Astrocyte of the hippocampus (primary cell): ENCODE measurements at regions not wholly inside any gene's neighbourhood (a gene's known extent, or its start where the extent isn't known, plus 50 kb on each side); places are given as distances from the start of the nearest gene placed in this dataset.

ENCODE experiments used
- DNase-seq: peaks from one replicate; pipeline ENCODE4 v3.0.0; 2011; ENCODE audit warnings: low read depth, low spot score

DNA sequence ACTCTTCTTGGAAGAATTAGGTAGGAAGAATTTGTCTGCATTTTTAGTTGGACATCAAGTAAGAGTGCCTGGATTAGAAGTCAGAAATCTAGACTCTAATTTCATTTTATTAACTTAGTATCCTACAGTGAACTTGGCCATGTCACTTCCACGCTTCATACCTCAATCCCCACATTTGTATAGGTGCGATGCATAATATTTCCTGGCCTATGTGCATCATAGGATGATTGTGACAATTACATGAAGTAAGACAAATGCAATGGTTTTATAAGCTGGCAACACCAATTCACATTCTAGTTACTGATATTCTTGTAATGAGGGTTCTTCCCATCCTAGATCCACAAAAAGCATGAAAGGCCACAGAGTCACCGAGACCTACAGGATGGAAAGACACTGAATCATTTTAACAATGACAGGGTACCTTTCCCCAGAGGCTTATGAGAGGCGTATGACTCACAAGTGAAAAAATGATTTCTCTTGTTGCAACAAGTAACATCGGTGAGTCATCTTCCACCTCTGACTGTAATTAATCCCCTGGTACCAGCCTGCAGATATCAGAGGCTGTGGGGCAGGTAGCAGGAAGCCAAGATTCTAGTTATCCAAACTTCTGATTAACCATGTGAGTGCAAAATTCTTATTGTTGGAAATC is 56.0 kb upstream of the OR5AK2 start:
- peak; percentile 60 for DNase-seq

DNA sequence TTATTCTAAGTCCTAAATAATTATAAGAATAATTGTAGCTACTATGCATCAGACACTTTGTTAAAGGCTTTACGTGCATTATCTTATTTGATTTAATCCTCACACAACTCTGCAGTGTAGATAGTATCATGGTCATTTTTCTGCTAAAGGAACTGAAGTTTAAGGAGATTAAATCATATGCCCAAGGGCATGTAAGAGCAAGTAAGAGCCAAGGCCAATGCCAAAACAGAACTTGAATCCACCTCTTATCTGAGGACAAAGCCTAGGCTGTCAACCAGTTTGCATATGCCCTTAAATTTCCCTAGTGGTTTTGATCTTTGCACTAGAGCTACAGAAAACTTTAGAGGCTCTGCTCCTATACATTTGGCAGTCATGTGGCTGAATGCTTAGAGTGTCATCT is 65.6 kb upstream of the OR5AK2 start:
- DNase-seq, result no peak

DNA sequence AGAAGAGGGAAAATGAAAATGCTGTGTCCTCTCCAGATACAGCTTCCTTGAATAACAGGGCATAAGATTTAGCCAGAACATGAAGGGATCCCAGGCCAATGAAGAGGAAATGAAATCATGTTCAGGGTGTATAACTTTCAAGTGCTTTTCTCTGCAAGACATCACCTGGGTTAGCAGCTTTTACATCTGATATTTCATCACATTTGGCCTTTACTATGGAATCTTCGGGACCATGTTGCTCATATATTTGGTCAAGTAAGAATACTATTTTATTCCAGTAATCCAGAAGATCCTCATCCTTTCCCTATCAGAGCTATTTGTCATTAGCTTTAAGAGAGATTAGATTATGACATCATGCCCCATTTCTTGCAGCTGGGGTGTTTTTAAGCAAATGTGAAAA is 66.3 kb upstream of the OR5AK2 start:
- DNase-seq, result no peak

DNA sequence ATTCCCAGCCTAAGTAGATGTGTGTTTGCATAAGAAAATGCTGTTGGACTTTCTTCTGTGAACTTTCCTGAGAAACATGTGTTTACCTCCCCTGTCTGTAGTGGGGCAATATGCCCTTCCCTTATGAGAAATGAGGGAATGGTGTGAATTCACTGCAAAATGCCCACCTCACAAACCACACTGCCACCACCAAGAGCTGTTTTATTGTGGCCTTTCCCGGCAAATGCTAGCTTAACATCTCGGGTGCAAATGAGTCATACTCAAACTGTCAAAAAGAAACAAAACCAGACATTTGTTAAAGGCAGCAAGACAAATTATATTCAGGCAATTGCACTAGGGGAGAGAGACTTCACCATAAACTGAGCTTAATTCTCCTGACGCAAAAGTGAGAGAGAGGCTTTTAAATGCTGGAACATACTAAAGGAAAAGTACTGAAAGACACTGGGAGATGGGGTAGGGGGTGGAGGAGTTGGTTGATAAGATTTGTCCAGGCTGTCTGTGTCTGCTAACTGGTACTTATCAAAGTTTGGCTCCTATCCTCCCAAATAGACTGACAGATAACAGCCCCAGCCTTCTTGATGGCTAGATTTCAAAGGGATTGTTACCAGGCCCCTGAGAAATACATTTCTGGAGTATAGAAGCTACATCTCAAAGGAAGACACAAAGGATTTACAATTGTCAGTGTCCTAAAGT is 70.9 kb upstream of the OR5AK2 start:
- DNase-seq, result peak; percentile 71

DNA sequence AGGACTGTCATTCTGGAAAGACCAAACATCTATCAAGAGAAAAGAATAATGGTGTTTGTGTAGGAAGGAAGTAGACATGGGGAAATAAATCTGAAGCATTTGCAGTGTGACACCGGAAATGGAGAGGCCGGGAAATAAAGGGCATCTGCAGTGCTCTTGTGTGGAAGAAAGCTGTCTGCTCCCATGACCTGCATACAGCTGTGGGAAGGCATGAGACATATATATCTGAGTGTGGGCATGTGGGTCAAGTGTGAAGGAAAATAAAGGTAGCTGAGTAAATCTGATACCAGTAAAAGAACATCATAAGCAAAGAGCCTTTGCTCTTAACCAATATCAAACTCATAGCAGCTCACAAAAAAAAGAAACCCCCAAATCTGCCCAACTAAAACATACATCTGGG is 72.1 kb upstream of the OR5AK2 start:
- DNase-seq, result no peak

DNA sequence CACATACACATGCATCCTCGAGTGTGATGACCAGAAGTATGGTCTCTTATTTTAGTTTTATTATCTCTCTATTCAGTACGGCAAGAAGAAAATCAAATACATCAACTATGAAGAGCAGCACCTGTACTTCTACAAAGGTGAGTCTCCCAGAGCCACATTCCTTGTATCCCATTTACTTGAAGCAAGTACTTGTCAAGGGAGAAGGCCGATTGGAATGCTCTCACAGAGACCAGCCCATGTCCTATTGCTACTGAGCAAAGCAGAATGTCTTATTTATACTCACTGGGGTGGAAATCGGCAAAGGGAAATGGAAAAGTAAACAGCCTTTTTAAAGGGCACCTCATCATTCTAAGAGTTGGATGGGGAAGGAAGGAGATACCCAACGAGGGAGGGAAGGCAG is 72.6 kb upstream of the OR5AK2 start:
- no peak for DNase-seq

DNA sequence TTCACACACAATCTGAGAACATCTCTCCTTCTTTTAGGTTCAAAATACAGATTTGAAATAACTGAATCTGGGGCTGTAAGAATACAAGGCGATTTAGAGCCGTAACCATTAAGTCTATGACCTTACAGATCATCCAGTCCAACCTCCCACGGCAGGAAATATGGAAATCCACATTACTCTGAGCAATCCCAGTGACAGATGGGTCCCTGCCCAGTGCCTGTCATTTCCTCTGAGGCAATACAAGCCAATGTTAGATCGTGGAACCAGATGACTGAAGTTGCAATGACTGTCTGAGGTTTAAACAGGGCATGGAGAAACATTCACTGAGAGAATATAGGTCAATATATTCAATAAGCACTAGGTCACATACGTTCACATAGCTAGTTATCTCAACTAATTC is 77.4 kb upstream of the OR5AK2 start:
- DNase-seq, result no peak

DNA sequence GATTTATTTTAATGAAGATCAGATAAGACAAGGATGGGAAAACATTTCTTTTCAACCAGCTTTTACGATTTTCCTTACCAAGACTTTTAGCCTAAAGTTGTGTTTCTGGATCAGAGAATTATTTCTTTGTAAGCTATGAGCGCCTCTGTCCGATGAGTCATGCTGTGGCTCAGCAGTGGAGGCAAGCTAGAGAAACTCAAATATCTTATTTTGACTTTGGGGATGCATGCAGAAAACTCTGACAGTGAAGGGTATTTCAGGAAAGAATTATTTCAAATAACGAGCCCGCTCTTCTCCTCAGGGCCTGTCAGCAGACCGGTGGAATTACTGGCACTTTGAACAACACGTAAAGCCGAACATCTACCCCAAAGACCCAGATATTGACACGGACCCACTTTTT is 77.9 kb upstream of the OR5AK2 start:
- DNase-seq, result peak; percentile 38

DNA sequence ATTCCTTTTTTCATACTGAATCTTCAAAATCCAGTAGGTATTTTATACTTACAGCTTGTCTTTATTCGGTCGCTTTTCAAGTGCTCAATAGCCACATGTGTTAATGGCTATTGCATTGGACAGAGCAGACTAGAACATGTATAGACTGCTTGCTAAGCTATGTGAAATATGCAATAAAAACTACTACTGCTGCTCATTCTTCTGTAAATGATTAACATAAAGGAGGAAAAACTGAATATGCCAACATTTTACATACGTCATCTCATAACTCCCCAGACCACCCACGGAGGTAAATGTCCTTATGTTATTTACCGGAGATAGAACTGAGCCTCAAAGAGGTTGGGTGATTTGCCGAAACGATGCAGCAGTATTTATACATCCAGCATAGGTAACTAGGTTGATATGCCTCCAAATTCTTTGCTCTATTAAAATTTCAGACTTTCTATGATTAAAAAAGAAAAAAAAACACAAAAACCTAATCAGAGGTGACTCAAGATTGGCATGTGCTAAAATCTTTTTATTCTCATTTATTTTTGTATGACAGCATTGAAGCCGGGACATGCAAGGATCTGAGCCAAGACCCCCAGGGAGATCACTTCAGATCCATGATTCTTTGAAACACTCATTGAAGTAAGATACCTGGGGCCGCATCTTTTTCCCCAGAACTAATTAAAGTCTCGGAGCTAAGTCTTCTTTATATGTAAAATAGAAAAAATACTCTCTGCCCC is 78.5 kb upstream of the OR5AK2 start:
- no peak for DNase-seq

DNA sequence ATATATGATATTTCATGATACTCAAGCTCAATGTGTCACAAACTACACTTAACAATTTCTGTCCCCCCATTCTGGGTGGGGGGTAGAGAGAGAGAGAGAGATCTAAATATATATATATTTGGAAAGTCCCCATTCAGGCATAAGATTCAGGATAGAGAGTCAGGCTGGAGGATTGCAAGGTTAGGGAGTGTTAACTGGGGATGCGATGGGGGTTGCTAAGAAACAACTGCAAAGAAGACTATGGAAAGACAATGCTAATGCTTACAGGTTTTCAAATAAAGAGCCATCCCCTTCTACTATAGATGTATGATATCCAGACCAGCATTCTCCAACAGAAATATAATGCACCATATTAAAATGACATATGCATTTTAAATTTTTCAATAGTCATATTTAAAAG is 79.2 kb upstream of the OR5AK2 start:
- no peak for DNase-seq

DNA sequence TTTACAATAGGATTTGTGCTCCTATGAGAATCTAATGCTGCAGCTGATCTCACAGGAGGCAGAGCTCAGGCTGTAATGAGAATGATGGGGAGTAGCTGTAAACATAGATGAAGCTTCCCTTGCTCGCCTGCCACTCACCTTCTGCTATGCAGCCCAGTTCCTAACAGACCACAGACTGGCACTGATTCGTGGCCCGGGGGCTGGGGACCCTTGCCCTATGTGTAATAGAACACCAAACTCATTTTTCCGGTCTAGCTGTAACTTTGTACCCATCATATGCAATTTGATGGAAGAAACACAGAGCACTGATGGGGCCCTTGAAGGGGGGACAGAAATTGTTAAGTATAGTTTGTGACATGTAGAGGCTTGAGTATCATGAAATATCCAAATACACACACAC is 79.6 kb upstream of the OR5AK2 start:
- no peak for DNase-seq

DNA sequence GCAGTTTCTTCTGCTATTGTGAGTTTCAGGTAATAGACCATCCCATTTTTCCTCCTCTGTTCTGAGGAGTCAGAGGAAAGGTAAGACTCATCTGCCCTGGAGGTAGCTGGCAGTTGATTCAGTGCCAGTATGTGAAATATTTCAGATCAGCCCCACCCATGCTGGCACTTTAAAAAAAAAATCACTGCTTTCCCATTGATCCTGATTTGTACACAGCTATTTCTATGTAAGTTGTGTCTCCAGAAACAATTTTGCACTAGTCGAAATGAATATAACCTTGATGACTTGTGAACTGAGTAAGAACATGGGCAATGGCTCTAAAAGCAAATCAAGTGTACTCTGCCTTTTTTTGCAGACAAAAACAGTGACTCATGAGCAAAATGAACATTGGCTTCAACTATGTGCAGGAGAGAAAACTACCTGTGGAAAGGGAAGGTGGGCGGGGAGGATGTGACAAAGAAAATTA is 82.0 kb upstream of the OR5AK2 start:
- no peak for DNase-seq

DNA sequence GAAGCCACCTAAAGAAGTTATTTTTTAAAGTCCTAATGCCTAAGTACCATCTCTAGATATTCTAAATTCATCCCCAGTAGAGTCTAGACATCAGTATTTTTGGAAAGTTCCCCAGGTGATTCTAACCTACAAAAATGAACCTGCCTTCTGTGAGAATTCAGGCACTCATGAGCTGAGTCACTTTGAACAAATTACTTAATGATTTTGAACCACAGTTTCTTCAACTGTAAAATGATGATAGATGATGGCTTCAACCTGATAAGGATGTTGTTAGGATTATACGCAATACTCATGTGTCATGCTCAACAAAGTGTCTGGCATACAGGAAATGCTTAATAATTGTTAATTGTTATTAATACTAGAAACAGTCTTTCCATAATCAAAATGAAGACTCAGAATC is 82.8 kb upstream of the OR5AK2 start:
- no peak for DNase-seq

DNA sequence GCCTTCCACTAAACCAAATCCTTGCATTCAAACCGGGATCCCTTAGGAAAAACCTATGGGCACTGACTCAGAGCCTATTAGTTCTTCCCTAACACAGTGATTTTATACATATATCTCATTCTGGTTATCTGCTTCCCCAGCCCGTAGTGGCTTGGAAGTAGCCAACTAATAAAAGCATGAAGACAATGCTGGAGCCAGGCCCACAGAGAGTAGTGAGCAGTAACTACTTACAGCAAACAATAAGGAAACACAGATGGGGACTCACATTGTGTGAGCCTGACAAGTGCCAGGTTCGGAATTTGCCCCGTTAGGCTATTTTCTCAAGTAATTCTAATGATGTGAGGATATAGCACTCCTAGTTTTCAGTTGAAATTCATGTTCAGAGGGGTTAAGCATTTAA is 83.3 kb upstream of the OR5AK2 start:
- no peak for DNase-seq

DNA sequence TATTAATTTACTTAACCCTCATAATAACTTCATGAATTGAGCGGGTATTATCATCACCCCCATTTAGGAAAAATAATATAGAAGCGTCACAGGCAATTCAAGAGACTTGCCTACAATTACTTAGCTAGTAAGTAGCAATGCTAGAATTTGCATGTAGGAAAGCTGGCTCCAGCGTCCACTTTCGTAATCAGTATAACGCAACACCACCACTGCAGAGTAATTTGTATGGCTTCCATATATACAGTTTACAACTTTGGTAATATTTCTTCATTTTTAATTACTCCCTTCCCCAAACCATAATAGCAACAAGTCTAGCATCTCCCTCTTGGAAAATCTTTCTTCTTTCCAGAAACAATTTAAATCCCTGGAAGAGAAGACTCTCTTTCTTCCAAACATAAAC is 89.9 kb upstream of the OR5AK2 start:
- no peak for DNase-seq

DNA sequence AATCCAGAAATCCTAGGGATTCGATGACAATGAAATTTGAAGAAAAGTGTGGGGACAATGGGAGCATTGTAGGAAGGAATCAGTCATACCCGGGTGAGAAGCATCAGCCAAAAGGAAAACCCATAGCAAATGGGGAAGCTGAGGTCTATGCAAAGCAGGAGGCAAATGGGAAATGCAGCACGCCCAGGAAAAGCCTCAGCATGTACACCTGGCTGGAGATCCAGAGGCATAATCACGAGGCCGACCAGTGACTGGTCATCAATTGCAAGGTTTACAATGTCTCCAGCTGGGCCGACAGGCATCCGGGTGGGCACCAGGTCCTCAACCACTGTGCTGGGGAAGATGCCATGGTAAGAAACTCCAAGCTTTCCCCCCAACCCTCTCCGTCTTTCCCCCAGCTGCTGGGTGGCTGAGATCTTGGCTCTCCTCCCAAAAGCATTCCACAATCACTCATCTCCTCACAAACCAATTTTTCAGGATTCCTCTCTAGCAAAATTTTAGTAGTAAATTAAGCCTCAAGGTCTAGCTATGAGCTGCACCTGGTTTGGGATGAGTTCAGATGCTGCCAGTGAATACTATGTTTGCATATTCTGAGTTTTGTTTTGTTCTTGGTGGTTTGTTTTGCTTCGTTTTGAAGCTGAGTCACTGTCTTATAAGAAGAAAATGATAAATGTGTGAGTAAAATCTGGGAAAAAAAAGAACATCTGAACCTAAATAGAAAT is 98.0 kb upstream of the OR5AK2 start:
- no peak for DNase-seq

DNA sequence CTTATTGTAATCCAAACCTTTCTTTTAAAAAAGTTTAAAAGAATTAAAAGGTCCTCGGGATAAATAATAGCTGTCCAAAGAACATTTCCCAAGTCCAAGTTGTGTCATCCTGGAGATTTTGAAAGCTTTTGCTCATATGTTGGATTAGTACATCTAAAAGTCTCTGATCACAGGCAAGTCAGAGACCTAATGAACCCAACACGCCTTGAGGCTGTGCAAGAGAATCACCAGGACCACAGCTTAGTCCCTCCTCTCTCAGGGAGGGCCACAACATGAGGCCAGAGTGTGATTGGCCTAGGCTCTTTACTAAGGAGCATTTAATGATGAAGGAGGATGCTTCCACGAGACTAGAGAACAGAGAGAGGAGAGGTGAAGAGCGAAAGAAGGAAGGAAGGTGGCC is 98.7 kb upstream of the OR5AK2 start:
- DNase-seq, result no peak

DNA sequence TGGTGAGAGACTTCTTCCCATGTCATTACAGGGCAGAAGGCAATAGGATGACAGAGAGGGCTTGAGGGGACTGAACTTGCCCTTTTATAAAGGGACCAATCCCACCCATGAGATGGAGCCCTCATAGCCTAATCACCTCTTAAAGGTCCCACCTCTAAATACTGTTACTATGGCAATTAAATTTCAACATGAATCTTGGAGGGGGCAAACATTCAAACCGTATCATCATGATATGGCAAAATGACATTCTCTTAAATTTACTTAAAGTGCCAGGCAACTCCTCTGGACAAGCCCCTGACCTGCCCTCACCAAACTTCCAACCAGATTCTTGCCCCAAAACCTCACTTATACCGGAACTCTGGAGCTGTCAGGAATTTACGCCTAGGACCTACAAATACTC is 100.8 kb upstream of the OR5AK2 start:
- no peak for DNase-seq

DNA sequence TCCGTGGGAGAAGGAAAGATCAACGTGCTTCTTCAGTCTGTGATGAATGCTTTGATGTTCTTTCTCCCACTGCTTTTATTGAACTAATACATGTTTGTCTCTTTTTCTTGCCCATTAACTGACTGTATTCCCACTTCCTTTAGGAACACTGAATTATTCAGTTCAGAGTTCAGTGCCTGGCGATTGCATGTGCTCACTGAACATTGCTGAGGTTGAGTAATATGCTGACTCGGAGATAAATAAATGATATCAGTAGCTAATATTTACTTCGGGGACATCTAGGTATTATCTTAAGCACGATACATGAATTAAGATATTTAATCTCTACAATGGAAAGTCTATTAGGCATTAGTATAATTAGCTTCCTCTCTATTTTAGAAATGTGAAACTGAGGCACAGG is 102.3 kb upstream of the OR5AK2 start:
- no peak for DNase-seq

DNA sequence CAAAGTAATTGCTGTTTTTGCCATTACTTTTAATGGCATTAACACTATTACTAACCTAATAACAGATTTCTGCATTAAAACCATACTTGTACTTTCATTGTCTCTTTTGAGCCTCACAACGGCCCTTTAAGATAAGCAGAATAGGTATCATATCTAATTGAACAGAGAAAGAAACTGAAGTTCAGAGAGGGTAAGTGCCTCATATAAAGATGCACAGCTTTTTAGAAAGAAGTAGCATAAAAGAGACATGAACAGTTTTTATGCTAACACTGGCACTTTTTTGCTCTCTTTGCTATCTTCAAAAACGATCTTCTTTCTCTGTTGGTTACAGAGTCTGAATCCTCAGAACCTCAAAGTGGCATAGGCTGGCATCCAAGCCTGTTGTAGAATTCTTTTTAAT is 102.9 kb upstream of the OR5AK2 start:
- no peak for DNase-seq

DNA sequence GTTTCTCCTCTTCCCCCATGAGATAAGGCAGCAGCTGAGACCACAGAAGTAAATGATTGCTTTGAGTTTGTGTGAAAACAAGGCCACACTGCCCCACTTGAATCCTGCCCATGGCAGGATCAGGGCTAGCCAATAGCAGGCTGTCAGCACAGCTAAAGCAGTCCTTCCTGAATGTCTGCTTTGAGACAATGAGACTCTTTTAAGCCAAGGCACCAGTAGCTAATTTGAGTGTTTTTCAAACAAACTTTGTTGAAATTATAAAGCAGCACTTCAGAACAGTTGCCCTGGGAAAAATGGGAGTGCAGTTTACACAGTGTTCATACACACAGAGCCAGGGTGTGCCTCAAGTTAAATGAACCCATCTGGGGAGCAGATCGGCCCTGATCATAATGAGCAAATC is 103.5 kb upstream of the OR5AK2 start:
- no peak for DNase-seq

DNA sequence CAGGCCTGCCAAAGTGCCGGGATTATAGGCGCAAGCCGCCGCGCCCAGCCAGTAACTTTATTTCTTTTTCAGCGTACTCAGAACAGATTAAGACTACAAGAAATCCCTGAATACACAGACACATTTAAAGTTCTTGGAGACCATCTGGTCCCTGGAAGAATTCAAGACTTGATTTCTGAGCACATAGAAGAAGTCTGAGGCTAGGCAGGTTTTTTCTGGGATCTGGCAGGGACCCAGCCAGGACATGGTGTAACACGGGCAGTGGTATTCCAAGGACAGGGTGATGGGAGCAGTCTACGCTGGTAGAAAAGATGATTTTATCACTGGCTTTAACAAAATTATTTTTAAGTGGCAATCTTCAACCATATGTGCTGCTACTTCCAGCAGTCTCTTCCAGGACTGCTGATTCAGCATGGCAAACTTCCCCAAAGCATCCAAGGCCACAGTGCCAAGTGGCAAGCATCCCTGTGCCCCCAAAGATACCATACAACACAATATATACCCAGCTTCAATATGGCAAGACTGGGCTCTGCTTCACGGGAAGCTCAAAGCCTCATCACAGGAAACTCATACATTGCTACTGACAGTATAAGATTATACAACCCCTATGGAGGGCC is 105.2 kb upstream of the OR5AK2 start:
- DNase-seq, result no peak
